ENCODE measurements at regions not wholly inside any gene's neighbourhood (a gene's known extent, or its start where the extent isn't known, plus 50 kb on each side); places are given as distances from the start of the nearest gene placed in this dataset.

DNA sequence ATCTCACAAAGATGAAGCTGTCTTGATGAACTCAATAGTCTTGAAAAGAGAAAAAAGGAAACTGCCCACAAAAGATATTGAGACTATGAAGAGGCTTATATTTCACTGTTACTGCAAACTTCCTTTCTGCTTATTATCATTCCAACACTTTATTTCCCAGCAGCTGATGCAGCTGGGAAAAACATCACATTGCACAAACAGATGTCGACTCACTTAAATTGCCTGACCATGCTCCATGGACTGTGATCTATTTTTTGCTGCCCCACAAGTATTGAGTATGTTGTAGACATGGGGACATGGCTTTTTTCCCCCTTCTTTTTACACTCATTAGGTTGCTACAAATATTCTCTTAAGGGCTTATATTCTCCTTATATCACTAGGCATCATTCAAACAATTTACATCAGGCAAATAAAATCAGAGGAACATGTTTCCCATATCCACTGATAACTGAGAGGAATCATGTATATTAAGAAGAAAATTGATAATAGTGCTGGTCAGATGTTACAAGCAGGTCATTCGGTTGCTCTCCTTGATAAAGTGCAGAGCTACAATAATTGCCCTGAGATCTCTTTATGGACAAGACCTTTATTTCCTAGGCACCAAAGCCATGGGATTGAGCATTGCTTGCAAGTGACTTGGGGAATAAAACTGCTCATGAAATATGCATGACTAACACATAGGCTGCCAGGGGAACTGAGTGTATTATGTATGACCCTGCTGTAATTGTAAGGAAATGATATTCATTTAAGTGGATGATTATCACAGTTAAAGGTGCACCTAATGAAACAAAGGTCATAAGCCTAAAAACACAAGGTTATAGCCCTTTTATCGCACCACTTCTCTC, 509.9 kb downstream of the ZNF608 start (continued):
- TF ChIP-seq, protein P1, sequence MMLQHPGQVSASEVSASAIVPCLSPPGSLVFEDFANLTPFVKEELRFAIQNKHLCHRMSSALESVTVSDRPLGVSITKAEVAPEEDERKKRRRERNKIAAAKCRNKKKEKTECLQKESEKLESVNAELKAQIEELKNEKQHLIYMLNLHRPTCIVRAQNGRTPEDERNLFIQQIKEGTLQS (IDR thresholded peaks at IDR 0.05; ENCODE audit: insufficient read depth, low read depth, low read length) = no peak
- no peak for TF ChIP-seq BACH1 (IDR thresholded peaks at IDR 0.05; ENCODE audit: low read length)
- TF ChIP-seq CHD2 (IDR thresholded peaks at IDR 0.05; ENCODE audit: low read length) = no peak
- TF ChIP-seq HDAC6 (IDR thresholded peaks at IDR 0.05; ENCODE audit: low read depth, low read length) = no peak
- no peak for TF ChIP-seq NRF1 (IDR thresholded peaks at IDR 0.05; ENCODE audit: low read depth, low read length)
- TF ChIP-seq, protein P2, sequence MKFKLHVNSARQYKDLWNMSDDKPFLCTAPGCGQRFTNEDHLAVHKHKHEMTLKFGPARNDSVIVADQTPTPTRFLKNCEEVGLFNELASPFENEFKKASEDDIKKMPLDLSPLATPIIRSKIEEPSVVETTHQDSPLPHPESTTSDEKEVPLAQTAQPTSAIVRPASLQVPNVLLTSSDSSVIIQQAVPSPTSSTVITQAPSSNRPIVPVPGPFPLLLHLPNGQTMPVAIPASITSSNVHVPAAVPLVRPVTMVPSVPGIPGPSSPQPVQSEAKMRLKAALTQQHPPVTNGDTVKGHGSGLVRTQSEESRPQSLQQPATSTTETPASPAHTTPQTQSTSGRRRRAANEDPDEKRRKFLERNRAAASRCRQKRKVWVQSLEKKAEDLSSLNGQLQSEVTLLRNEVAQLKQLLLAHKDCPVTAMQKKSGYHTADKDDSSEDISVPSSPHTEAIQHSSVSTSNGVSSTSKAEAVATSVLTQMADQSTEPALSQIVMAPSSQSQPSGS (IDR thresholded peaks at IDR 0.05; ENCODE audit: low read length) = no peak
- TF ChIP-seq EP300 (IDR thresholded peaks at IDR 0.05; ENCODE audit: borderline replicate concordance in 1 of 2, low read depth in 2 of 2, low read length in 2 of 2) = no peak

All from H1 (cell line).